Activated CD4-positive, alpha-beta T cell treated with anti-CD3 and anti-CD28 coated beads, Interleukin-2, amount 10 ng/mL, durations not matched to agents 7 days and 5 days (primary cell): ENCODE measurements at regions not wholly inside any gene's neighbourhood (a gene's known extent, or its start where the extent isn't known, plus 50 kb on each side); places are given as distances from the start of the nearest gene placed in this dataset.

Source experiments
- CTCF ChIA-PET: fragments of 350-600 bp; sonication (Branson Sonifier 250); formaldehyde crosslinking; loops from one replicate; lab custom pipeline; 2021; ENCODE audit warnings: antibody characterized with exemption; lab: Charles Lee
- POLR2A ChIA-PET: fragments of 350-600 bp; sonication (Branson Sonifier 250); formaldehyde crosslinking; loops from one replicate; lab custom pipeline; 2021; ENCODE audit warnings: antibody characterized with exemption; lab: Charles Lee
- DNase-seq: peaks from one replicate; pipeline ENCODE4 v3.0.0-alpha.2; 2020
- H3K27ac Mint-ChIP-seq: one replicate; pipeline ENCODE4 v1.8.0; 2021; ENCODE audit warnings: mild to moderate bottlenecking, moderate library complexity, mixed read lengths
- H3K27me3 Mint-ChIP-seq: one replicate; pipeline ENCODE4 v1.8.0; 2021; ENCODE audit warnings: mixed read lengths
- H3K36me3 Mint-ChIP-seq: one replicate; pipeline ENCODE4 v1.8.0; 2021; ENCODE audit warnings: low read depth, mixed read lengths
- H3K4me1 Mint-ChIP-seq: one replicate; pipeline ENCODE4 v1.8.0; 2021; ENCODE audit warnings: mixed read lengths
- H3K4me3 Mint-ChIP-seq: one replicate; pipeline ENCODE4 v1.8.0; 2021; ENCODE audit warnings: mild to moderate bottlenecking, moderate library complexity, mixed read lengths
- H3K9me3 Mint-ChIP-seq: one replicate; pipeline ENCODE4 v1.8.0; 2021; ENCODE audit warnings: mixed read lengths

DNA sequence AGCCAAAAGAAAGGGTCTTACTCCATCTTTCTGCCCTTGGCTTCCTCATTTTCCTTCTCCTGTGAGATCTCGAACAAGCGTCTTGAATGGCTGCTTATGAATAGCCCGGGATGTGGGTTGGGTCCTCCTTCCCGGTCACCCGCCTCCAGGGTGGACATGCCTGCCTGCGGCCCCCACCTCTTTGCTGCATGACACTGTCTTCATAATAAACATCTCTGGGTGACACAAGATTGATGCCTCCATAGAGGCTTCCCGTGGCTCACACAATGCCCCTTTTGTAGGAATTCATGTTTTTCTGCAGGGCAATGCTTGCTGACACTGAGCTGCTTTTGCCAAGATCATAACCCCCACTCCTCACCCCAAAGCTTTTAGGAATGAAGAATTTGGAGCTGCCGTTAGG, 125.9 kb downstream of the ZNF664 start:
- DNase-seq: no peak
- H3K36me3 Mint-ChIP-seq: no peaks in the 10 kb centered on the region
- H3K9me3 Mint-ChIP-seq: no peaks in the 10 kb centered on the region
- CTCF ChIA-PET: interaction anchor here (1.4 kb wide), 1 partner anchor 22 kb away, joined by 3 read pairs; no protein-coding TSS in a partner anchor
- POLR2A ChIA-PET: interaction anchor here (0.7 kb wide), 1 partner anchor 1015 kb away, joined by 3 read pairs; no protein-coding TSS in a partner anchor
- H3K4me1 Mint-ChIP-seq: no peaks in the 10 kb centered on the region
- no peak overlapping the region for H3K4me3 Mint-ChIP-seq
- peaks cover 4% of the 10 kb centered on the region for H3K27me3 Mint-ChIP-seq
- H3K27ac Mint-ChIP-seq: no peak overlapping the region

DNA sequence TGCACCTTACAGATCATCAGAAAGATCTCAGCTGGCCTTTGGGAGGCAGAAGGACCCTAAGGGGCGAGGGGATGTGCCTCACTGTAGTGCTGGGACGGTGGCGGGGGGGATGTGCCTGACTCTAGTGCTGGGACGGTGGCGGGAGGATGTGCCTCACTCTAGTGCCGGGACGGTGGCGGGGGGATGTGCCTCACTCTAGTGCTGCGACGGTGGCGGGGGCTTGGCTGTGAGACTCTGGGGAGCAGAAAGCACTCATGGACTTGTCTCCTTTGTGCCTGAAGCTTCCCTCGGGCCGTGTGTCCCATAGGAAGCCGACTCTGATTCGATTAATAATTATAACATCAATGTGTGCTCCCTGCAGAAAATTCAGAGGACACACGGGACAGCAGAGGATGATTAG, 126.6 kb downstream of the ZNF664 start:
- CTCF ChIA-PET: interaction anchor here (0.6 kb wide), 1 partner anchor 553 kb away, joined by 3 read pairs; no protein-coding TSS in a partner anchor
- no peak overlapping the region for H3K27ac Mint-ChIP-seq
- H3K27me3 Mint-ChIP-seq: peaks cover 4% of the 10 kb centered on the region
- no peak overlapping the region for H3K4me3 Mint-ChIP-seq
- no peaks in the 10 kb centered on the region for H3K9me3 Mint-ChIP-seq
- POLR2A ChIA-PET: no interaction called here
- no peaks in the 10 kb centered on the region for H3K36me3 Mint-ChIP-seq
- DNase-seq: no peak
- H3K4me1 Mint-ChIP-seq: no peaks in the 10 kb centered on the region

DNA sequence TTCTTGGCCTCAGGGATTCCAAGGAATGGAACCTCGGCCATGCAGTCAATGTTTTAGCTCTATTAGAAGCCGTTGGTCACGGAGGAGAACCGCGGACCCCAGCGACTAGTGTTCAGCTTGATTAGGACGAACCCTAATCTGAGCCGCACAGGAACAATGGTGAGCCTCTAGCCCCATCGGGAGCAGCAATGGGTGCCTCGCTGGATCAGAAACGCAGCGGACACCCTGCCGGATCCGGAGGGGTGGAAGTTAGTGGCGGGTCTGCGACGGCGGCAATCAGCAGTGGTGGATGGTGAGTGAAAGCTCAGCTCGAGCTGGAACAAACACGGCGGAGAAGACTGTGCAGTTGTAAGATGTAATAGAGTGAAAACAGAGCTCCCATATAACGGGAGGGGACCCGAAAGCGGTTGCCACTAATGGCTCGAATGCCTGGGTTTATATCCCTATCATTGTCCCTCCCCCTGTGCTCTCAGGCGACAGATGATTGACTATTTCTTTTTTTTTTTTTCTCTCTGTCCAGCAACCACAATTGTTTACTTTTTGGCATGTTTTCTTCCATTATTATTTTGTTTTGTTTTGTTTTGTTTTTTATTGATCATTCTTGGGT, 127.7 kb downstream of the ZNF664 start:
- H3K27me3 Mint-ChIP-seq: peaks cover 4% of the 10 kb centered on the region

DNA sequence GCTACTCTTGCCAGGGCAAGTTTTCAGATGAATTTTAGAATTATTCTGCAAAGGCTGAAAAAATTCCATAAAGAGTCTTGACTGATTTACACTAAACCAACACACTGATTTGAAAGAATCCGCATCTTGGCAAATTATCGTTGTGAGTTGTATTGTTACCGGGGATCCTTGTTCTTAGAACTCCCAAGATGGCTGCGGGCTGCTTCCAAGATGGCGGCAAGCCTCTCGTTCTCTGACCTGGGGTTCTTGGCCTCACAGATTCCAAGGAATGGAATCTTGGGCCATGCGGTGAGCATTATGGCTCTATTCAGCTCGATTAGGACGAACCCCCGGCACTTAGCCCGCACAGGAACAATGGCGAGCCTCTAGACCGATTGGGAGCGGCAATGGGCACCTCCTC, 132.5 kb downstream of the ZNF664 start:
- Mint-ChIP-seq H3K4me3 (no peak overlapping the region), H3K27me3 (no peaks in the 10 kb centered on the region), H3K4me1 (no peaks in the 10 kb centered on the region), H3K9me3 (peaks cover 4% of the 10 kb centered on the region), H3K27ac (no peak overlapping the region), H3K36me3 (no peaks in the 10 kb centered on the region)
- no peak for DNase-seq
- ChIA-PET POLR2A (no interaction called here), CTCF (interaction anchor here (0.6 kb wide), 1 partner anchor 643 kb away, joined by 3 read pairs; no protein-coding TSS in a partner anchor)

More for the DNA sequence above, 127.7 kb downstream of the ZNF664 start:
- no peaks in the 10 kb centered on the region for H3K36me3 Mint-ChIP-seq
- CTCF ChIA-PET: interaction anchor here (0.6 kb wide), 2 partner anchors 140 to 548 kb away, joined by 3 read pairs; no protein-coding TSS in a partner anchor
- H3K4me1 Mint-ChIP-seq: no peaks in the 10 kb centered on the region
- no peak overlapping the region for H3K4me3 Mint-ChIP-seq
- DNase-seq: no peak
- POLR2A ChIA-PET: no interaction called here
- no peak overlapping the region for H3K27ac Mint-ChIP-seq
- peaks cover 4% of the 10 kb centered on the region for H3K9me3 Mint-ChIP-seq

DNA sequence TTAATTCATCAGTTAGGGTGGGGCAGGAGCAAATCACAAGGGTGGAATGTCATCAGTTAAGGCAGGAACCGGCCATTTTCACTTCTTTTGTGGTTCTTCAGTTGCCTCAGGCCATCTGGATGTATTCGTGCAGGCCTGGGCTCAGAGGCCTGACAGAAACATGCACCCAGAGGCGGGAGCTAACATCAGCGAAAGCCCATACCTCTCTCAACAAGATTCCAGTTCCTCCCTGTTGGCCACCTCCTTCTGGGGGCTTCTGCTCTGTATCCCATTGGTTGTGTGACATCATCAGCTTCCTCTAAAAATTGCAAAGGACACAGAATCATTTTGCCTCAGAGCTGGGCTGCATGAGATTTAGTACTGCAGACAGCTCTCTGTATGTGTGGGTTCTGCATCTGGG, 134.3 kb downstream of the ZNF664 start:
- H3K27ac Mint-ChIP-seq: no peak overlapping the region
- no peaks in the 10 kb centered on the region for H3K4me1 Mint-ChIP-seq
- POLR2A ChIA-PET: no interaction called here
- no peak overlapping the region for H3K4me3 Mint-ChIP-seq
- CTCF ChIA-PET: no interaction called here
- H3K36me3 Mint-ChIP-seq: no peaks in the 10 kb centered on the region
- no peaks in the 10 kb centered on the region for H3K27me3 Mint-ChIP-seq
- peaks cover 7% of the 10 kb centered on the region for H3K9me3 Mint-ChIP-seq
- DNase-seq: no peak

DNA sequence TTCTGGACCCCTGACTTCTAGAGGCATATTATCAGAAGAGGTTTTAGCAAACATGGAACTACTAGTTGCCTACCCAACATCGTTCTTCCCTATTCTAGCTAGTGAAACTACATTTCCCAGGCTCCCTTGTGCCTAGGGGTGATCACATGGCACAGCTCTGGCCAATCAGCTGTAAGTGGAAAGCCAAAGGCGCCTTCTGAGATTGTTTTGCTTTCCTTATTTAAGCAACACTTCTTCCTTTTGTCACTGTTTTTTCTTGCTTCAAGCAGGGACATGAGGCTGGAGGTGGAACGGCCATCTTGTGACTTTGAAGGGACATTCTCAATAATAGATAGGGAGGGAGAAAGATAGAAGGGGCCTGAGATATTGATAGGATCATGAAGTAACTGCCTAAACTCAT, 136.7 kb downstream of the ZNF664 start:
- no peak overlapping the region for H3K27ac Mint-ChIP-seq
- POLR2A ChIA-PET: no interaction called here
- no peaks in the 10 kb centered on the region for H3K4me1 Mint-ChIP-seq
- CTCF ChIA-PET: no interaction called here
- no peaks in the 10 kb centered on the region for H3K36me3 Mint-ChIP-seq
- H3K4me3 Mint-ChIP-seq: no peak overlapping the region
- H3K9me3 Mint-ChIP-seq: peaks cover 7% of the 10 kb centered on the region
- peak; percentile 10 for DNase-seq
- no peaks in the 10 kb centered on the region for H3K27me3 Mint-ChIP-seq

DNA sequence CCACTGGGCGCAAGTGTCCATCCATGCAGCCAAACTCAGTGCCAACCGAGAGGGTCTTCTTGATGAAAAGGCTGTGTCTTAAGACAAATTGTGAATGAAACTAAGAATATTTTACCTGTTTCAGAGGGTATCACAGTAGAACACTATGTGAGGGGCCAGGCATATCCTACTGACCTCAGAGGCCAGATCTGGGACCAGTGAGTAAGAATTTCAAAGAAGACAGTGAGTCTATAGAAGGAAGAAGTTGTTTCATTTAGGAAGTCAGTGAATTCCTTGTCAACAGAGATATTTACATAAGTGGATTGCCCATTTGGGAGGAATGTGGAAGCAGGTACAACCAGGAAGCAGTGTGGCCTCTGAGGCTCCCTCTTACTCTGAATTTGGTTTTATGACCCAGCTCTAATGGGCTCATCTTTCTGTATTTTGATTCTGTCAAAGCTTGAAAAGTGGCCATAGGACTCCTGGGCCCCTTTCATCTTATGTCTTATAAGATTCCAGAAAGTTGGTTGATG, 137.4 kb downstream of the ZNF664 start:
- Mint-ChIP-seq H3K9me3 (peaks cover 5% of the 10 kb centered on the region), H3K4me3 (no peak overlapping the region), H3K27ac (no peak overlapping the region), H3K4me1 (no peaks in the 10 kb centered on the region), H3K36me3 (no peaks in the 10 kb centered on the region), H3K27me3 (no peaks in the 10 kb centered on the region)
- no peak for DNase-seq
- ChIA-PET CTCF (no interaction called here), POLR2A (no interaction called here)

DNA sequence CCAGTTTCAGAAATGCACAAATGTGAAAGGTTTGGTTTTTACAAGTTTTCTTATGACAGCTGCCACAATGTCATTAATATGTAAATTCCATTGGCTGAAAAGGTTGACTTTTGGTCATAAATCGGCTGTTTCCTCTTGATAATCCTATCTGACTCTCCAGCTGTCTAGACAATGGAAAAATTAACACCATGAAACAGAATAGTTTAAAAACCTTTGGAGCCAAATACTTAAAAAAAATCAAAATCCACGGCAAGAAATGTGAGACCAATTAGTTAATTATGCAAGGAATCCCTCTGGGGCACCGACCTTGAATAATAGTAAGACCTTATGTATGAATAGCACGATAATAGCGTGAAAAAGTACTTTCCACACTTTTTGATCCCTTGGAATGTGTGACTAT, 138.0 kb downstream of the ZNF664 start:
- H3K4me1 Mint-ChIP-seq: no peaks in the 10 kb centered on the region
- DNase-seq: no peak
- no peaks in the 10 kb centered on the region for H3K27me3 Mint-ChIP-seq
- POLR2A ChIA-PET: no interaction called here
- H3K4me3 Mint-ChIP-seq: no peak overlapping the region
- H3K36me3 Mint-ChIP-seq: no peaks in the 10 kb centered on the region
- H3K27ac Mint-ChIP-seq: no peak overlapping the region
- peaks cover 3% of the 10 kb centered on the region for H3K9me3 Mint-ChIP-seq
- CTCF ChIA-PET: no interaction called here

DNA sequence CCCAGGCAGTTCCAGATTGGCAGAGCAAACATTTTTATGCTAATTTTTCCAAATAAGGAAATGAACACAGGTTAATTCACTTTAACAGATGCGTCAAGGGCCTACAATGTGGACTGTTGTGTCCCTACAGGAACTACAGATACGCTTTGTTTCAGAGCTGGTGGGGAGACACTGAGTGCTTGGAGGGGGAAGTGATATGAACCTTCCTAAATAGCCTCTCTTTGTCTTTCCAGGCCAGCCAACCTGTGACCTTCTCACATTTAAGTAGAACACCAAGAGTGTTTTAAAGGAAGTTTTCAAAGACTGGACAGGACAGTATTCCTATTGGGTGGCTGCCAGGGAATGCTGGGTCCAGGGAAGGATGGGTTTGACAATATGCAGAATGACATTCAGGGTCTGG, 141.3 kb downstream of the ZNF664 start:
- CTCF ChIA-PET: no interaction called here
- peaks cover 3% of the 10 kb centered on the region for H3K9me3 Mint-ChIP-seq
- POLR2A ChIA-PET: no interaction called here
- peaks cover 3% of the 10 kb centered on the region for H3K4me1 Mint-ChIP-seq
- no peak overlapping the region for H3K4me3 Mint-ChIP-seq
- no peak for DNase-seq
- no peaks in the 10 kb centered on the region for H3K36me3 Mint-ChIP-seq
- H3K27me3 Mint-ChIP-seq: no peaks in the 10 kb centered on the region
- H3K27ac Mint-ChIP-seq: no peak overlapping the region

DNA sequence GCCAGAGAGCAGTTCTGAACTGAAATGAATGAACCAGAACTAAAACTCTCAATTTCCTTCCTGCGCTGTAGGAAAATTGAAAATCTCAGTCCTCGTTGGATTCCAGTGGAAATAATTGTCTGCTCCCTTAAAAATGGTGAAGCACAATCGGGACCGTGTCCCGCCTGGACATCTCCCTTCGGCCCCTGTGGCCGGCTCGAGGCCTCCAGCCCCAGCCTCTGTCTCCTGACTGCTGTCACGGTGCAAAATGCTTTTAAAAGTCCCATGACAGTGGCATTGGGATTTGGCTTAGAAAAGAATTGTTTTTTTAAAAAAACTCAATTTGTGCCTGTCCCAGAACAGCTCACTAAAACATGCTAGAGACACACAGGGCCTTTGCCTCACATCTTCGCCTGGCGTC, 142.5 kb downstream of the ZNF664 start:
- Mint-ChIP-seq H3K36me3 (no peaks in the 10 kb centered on the region), H3K9me3 (peaks cover 3% of the 10 kb centered on the region), H3K27me3 (no peaks in the 10 kb centered on the region), H3K4me1 (peaks cover 3% of the 10 kb centered on the region), H3K4me3 (no peak overlapping the region), H3K27ac (no peak overlapping the region)
- POLR2A ChIA-PET: no interaction called here
- CTCF ChIA-PET: no interaction called here
- no peak for DNase-seq

DNA sequence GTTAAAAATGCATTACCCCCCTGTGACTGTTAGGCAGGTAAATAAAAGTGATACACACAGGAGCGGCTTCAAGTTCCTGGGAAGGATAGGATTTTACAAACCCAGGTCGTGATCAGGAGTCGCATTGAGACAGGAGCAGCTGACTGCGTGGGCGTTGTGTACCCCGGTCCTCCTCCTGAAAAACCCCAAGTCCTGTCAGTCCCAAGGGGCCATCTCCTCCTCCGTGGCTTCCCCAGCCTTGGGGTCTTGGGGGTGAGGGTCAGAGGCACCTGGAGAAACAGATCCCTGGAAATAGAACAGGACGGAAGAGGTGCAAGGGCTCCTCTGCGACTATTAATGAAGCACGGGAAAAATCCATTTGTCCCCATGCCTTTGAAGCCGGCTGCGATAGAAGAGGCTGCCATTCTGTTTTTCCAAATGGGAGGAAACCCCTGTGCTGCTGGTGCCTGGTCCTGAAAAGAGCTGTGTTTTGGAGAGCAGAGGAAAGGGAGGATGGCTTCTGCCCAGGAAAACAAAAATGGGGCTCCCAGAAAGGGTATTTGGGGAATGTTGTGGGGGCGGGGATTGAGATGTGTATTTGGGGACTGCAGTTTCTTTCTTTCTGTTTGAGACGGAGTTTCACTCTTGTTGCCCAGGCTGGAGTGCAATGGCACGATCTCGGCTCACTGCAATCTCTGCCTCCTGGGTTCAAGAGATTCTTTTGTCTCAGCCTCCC, 143.1 kb downstream of the ZNF664 start:
- CTCF ChIA-PET: no interaction called here
- Mint-ChIP-seq H3K4me1 (peaks cover 3% of the 10 kb centered on the region), H3K27me3 (no peaks in the 10 kb centered on the region), H3K27ac (no peak overlapping the region), H3K9me3 (peaks cover 3% of the 10 kb centered on the region), H3K4me3 (no peak overlapping the region), H3K36me3 (no peaks in the 10 kb centered on the region)
- POLR2A ChIA-PET: no interaction called here
- DNase-seq: no peak

DNA sequence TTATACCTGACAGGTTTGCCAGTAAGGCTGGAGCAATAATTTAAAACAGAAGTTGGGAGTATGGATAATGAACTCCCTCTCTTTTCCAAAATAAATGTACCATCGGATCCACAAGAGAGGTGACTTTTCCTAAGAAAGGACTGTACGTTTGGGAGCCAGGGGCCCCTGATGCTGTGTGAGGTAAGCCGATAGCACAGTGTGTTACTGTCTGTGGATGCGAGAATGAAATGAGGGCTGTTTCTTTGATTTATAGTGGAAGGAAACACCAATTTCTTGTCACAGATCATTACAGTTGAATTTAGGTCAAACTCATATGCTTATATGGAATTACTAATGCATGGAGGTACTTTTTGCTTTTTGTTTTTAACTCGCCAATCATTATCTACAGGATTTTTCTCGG, 147.7 kb downstream of the ZNF664 start:
- POLR2A ChIA-PET: no interaction called here

DNA sequence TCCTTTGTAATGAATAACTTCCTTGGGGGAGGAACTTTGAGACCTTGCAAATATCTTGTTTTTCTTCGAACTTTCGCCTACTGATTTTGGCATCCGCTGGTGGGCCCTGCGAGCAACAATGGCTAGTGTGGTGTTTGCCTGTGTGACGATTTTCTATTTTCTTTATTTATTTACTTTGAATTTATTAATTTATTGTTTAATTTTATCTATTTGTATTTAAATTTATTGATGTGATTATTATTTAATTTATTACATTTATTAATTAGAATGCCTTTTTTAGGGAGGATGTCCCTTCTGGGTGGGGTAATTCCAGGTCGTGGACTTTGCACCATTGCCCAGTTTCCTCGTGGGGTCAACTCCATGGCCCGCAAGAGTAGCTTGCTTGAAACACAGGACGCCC, 149.7 kb downstream of the ZNF664 start:
- peaks cover 5% of the 10 kb centered on the region for H3K4me1 Mint-ChIP-seq
- H3K36me3 Mint-ChIP-seq: no peaks in the 10 kb centered on the region
- no peak overlapping the region for H3K27ac Mint-ChIP-seq
- CTCF ChIA-PET: no interaction called here
- no peak overlapping the region for H3K4me3 Mint-ChIP-seq
- H3K9me3 Mint-ChIP-seq: no peaks in the 10 kb centered on the region
- H3K27me3 Mint-ChIP-seq: no peaks in the 10 kb centered on the region
- no peak for DNase-seq
- POLR2A ChIA-PET: no interaction called here

More for the DNA sequence above, 147.7 kb downstream of the ZNF664 start:
- Mint-ChIP-seq H3K9me3 (no peaks in the 10 kb centered on the region), H3K4me3 (no peak overlapping the region), H3K27me3 (no peaks in the 10 kb centered on the region), H3K4me1 (peaks cover 4% of the 10 kb centered on the region), H3K27ac (no peak overlapping the region), H3K36me3 (no peaks in the 10 kb centered on the region)
- DNase-seq: no peak
- CTCF ChIA-PET: interaction anchor here (0.6 kb wide), 1 partner anchor 799 kb away, joined by 4 read pairs; no protein-coding TSS in a partner anchor
